Calu3 (cell line): ENCODE measurements at regions not wholly inside any gene's neighbourhood (a gene's known extent, or its start where the extent isn't known, plus 50 kb on each side); places are given as distances from the start of the nearest gene placed in this dataset.
A peak's percentile ranks its signal among the peaks of the same experiment; 100 is the strongest.
"Not testable (repeated sequence)": the region's sequence is repeated elsewhere in the genome, so short reads cannot be mapped to it uniquely, and the experiment has no call there.

Experiments
- BruUV-seq: library from RNA; stranded (reverse); fragments of 400-500 nt; replicated peaks from 2 replicates; lab custom pipeline; 2021; lab: Mats Ljungman, UMichigan
- CTCF ChIA-PET: fragments of 300-600 bp; sonication (Branson Sonifier 250); formaldehyde crosslinking; loops from one replicate; lab custom pipeline; 2022; ENCODE audit warnings: antibody characterized with exemption; lab: Charles Lee
- DNase-seq: peaks from one replicate; pipeline ENCODE4 v3.0.0; 2022
- H3K27ac Mint-ChIP-seq: one replicate; pipeline ENCODE4 v1.8.0; 2022; ENCODE audit warnings: mixed read lengths; ENCODE audit not compliant: unreplicated experiment
- H3K27me3 Mint-ChIP-seq: one replicate; pipeline ENCODE4 v1.8.0; 2022; ENCODE audit warnings: mixed read lengths; ENCODE audit not compliant: unreplicated experiment
- H3K36me3 Mint-ChIP-seq: one replicate; pipeline ENCODE4 v1.8.0; 2022; ENCODE audit warnings: mild to moderate bottlenecking, moderate library complexity, mixed read lengths; ENCODE audit not compliant: insufficient read depth, unreplicated experiment
- H3K4me1 Mint-ChIP-seq: one replicate; pipeline ENCODE4 v1.8.0; 2022; ENCODE audit warnings: mild to moderate bottlenecking, low read depth, mixed read lengths; ENCODE audit not compliant: unreplicated experiment
- H3K4me3 Mint-ChIP-seq: one replicate; pipeline ENCODE4 v1.8.0; 2022; ENCODE audit warnings: mild to moderate bottlenecking, low read depth, moderate library complexity, mixed read lengths; ENCODE audit not compliant: unreplicated experiment
- H3K9me3 Mint-ChIP-seq: one replicate; pipeline ENCODE4 v1.8.0; 2022; ENCODE audit warnings: low read depth, mixed read lengths; ENCODE audit not compliant: unreplicated experiment
- intact Hi-C: fragments of 100-400 bp; cut with micrococcal nuclease; formaldehyde crosslinking; loops from one replicate; pipeline ENCODE4 v1.10.0; 2022; ENCODE audit not compliant: unreplicated experiment
- TF ChIP-seq, protein P1 (sequence below): fragments of 200-600 bp; IDR thresholded peaks from one replicate; pipeline ENCODE4 v1.8.0; 2022; ENCODE audit warnings: antibody characterized with exemption; ENCODE audit not compliant: unreplicated experiment

DNA sequence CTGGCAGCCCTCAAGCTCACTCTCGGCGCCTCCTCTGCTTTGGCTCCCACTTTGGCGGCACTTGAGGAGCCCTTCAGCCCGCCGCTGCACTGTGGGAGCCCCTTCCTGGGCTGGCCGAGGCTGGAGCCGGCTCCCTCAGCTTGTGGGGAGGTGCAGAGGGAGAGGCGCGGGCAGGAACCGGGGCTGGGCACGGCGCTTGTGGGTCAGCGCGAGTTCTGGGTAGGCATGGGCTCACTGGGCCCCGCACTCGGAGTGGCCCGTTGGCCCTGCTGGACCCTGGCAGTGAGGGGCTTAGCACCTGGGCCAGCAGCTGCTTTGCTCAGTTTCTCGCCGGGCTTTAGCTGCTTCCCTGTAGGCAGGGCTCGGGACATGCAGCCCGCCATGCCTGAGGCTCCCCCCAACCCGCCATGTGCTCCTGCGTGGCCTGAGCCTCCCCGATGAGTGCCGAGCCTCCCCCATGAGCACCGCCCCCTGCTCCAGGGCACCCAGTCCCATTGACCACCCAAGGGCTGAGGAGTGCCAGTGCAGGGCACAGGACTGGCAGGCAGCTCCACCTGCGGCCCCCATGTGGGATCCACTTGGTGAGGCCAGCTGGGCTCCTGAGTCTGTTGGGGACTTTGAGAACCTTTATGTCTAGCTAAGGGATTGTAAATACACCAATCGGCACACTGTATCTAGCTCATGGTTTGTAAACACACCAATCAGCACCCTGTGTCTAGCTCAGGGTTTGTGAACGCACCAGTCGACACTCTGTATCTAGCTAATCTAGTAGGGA lies 101.5 kb upstream of the DRD5 start:
- CTCF ChIA-PET, result no interaction called here
- H3K4me3 Mint-ChIP-seq, result no peak overlapping the region
- H3K36me3 Mint-ChIP-seq, result no peaks in the 10 kb centered on the region
- BruUV-seq, result no TSS peak
- no peaks in the 10 kb centered on the region for H3K9me3 Mint-ChIP-seq
- intact Hi-C loops, result no loop called here
- no peak for DNase-seq
- no peak overlapping the region for H3K27ac Mint-ChIP-seq
- no peaks in the 10 kb centered on the region for H3K27me3 Mint-ChIP-seq
- TF ChIP-seq, protein P1, sequence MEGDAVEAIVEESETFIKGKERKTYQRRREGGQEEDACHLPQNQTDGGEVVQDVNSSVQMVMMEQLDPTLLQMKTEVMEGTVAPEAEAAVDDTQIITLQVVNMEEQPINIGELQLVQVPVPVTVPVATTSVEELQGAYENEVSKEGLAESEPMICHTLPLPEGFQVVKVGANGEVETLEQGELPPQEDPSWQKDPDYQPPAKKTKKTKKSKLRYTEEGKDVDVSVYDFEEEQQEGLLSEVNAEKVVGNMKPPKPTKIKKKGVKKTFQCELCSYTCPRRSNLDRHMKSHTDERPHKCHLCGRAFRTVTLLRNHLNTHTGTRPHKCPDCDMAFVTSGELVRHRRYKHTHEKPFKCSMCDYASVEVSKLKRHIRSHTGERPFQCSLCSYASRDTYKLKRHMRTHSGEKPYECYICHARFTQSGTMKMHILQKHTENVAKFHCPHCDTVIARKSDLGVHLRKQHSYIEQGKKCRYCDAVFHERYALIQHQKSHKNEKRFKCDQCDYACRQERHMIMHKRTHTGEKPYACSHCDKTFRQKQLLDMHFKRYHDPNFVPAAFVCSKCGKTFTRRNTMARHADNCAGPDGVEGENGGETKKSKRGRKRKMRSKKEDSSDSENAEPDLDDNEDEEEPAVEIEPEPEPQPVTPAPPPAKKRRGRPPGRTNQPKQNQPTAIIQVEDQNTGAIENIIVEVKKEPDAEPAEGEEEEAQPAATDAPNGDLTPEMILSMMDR, result no peak
- no peaks in the 10 kb centered on the region for H3K4me1 Mint-ChIP-seq

DNA sequence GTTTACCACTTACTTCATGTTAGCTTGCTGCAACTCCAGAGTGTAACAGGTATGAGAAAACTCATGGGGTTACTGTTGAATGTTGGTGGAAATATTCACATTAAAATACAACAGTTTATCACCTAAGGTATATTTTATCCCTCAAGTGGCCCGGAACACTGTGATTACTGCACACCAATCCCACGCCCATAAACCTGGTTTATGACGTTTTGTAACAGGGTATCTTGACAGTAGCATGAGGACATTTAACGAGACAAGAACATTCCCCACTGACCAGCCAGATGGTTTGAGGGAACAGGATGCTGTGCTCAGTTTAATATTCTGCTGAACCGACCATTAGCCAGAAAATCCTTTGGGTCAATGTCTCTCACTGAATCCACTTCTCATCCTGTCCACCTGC lies 98.3 kb upstream of the DRD5 start:
- H3K9me3 Mint-ChIP-seq, H3K4me3 Mint-ChIP-seq, H3K27me3 Mint-ChIP-seq, H3K4me1 Mint-ChIP-seq, H3K36me3 Mint-ChIP-seq, CTCF ChIA-PET, DNase-seq, H3K27ac Mint-ChIP-seq, intact Hi-C loops, BruUV-seq: not testable (repeated sequence)

DNA sequence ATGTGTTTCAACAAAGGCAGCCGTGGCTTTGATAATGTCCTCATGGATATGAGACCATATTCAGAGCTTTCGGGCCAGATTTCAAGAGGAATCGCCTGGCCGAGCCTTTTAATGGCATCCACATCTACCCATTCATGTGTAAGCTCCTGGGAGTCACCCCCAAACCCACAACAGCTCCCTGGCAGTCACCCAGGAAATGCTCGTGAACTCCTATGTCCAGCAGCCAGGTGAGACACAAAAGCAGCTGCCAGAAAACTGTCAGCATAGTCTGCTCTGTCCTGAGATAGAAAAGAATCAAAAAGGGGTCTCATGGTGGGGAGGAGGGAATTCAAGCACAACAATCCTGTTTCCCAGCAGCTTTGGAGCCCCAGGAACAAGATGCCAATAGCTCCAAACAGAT lies 96.4 kb upstream of the DRD5 start:
- DNase-seq, H3K4me3 Mint-ChIP-seq, intact Hi-C loops, H3K27me3 Mint-ChIP-seq, H3K36me3 Mint-ChIP-seq, CTCF ChIA-PET, H3K9me3 Mint-ChIP-seq, H3K4me1 Mint-ChIP-seq, H3K27ac Mint-ChIP-seq, BruUV-seq: not testable (repeated sequence)

DNA sequence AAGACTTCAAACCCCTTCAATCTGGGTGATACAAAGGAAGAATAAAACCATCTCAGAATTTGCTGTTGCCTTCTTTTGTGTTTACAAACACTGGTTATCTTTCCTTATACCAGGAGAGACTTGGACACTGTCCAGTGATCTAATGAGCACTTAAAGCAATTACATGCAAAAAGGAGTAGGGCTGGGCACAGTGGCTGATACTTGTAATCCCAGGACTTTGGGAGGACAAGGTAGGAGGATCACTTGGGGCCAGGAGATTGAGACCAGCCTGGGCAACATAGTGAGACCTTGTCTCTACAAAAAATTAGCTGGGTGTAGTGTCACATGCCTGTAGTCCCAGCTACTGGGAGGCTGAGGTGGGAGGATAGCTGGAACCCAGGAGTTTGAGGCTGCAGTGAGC lies 95.7 kb upstream of the DRD5 start:
- no peaks in the 10 kb centered on the region for H3K36me3 Mint-ChIP-seq
- DNase-seq, result no peak
- CTCF ChIA-PET, result no interaction called here
- intact Hi-C loops, result no loop called here
- H3K4me1 Mint-ChIP-seq, result no peaks in the 10 kb centered on the region
- H3K27ac Mint-ChIP-seq, result no peak overlapping the region
- no TSS peak for BruUV-seq
- TF ChIP-seq, protein P1, result no peak
- no peaks in the 10 kb centered on the region for H3K9me3 Mint-ChIP-seq
- no peak overlapping the region for H3K4me3 Mint-ChIP-seq
- no peaks in the 10 kb centered on the region for H3K27me3 Mint-ChIP-seq

DNA sequence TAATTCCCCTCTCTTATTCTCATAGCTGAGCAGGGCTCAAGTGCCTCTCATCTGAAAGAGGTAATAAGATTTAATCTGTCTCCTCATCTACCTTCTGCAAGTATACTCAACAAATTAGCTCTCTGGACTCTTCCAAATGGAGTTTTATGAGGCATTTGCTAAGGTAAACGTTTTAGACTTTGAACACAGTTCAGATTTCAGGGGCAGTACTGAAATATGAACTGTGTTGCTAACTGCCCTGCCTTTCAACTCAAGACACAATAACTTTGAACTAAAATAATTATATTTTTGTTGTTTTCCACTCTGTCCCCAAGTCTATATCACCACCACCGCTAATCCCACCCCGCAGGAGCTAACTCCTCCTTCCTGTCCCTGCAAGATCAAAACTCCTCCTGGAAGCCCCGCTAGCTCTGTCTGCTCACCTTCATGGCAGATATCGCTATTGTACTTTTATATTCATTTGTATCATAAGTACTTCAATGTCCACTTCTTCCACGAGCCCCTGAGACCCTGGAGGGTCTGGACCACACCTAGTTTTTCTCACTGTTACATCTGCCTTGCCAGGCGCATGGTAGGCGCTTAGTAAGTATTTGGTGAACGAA lies 90.7 kb upstream of the DRD5 start:
- intact Hi-C loops, DNase-seq, H3K27me3 Mint-ChIP-seq, H3K27ac Mint-ChIP-seq, H3K36me3 Mint-ChIP-seq, BruUV-seq, H3K4me1 Mint-ChIP-seq, H3K9me3 Mint-ChIP-seq: not testable (repeated sequence)
- CTCF ChIA-PET, result interaction anchor here (1.3 kb wide), 1 partner anchor 13 kb away, joined by 5 read pairs; no protein-coding TSS in a partner anchor
- H3K4me3 Mint-ChIP-seq, result peak overlapping the region; percentile 62
